ENCODE measurements at regions not wholly inside any gene's neighbourhood (a gene's known extent, or its start where the extent isn't known, plus 50 kb on each side); places are given as distances from the start of the nearest gene placed in this dataset.

- H3K27ac Mint-ChIP-seq (ENCODE audit: low read depth), result no peak overlapping the region
- no peaks in the 10 kb centered on the region for H3K4me1 Mint-ChIP-seq
- DNase-seq (ENCODE audit: low spot score in 2 of 2) (no peak), ATAC-seq (replicated peaks; ENCODE audit: extremely low read depth, poor library complexity, severe bottlenecking) (no peak)
- H3K36me3 Mint-ChIP-seq (ENCODE audit: insufficient read depth), result no peaks in the 10 kb centered on the region
- H3K4me3 Mint-ChIP-seq, result no peak overlapping the region
- no peaks in the 10 kb centered on the region for H3K9me3 Mint-ChIP-seq
- peaks cover 10% of the 10 kb centered on the region for H3K27me3 Mint-ChIP-seq
Observed at GRCh38 chr2:67663776-67664175, 266.6 kb downstream of the ETAA1 start.

GRCh38 chr2:67666386-67667053 lies 269.4 kb downstream of the ETAA1 start:
- no peak overlapping the region for H3K27ac Mint-ChIP-seq (ENCODE audit: low read depth)
- H3K4me1 Mint-ChIP-seq, result no peaks in the 10 kb centered on the region
- H3K9me3 Mint-ChIP-seq, result no peaks in the 10 kb centered on the region
- H3K4me3 Mint-ChIP-seq, result no peak overlapping the region
- ATAC-seq (replicated peaks; ENCODE audit: extremely low read depth, poor library complexity, severe bottlenecking), result no peak
- DNase-seq (ENCODE audit: low spot score in 2 of 2), result no peak
- no peaks in the 10 kb centered on the region for H3K27me3 Mint-ChIP-seq
- H3K36me3 Mint-ChIP-seq (ENCODE audit: insufficient read depth), result no peaks in the 10 kb centered on the region

GRCh38 chr2:67667054-67667908 lies 270.1 kb downstream of the ETAA1 start:
- Mint-ChIP-seq H3K36me3 (ENCODE audit: insufficient read depth) (no peaks in the 10 kb centered on the region), H3K9me3 (no peaks in the 10 kb centered on the region), H3K27me3 (no peaks in the 10 kb centered on the region), H3K4me1 (no peaks in the 10 kb centered on the region), H3K4me3 (no peak overlapping the region), H3K27ac (ENCODE audit: low read depth) (no peak overlapping the region)
- DNase-seq (ENCODE audit: low spot score in 2 of 2) (no peak), ATAC-seq (replicated peaks; ENCODE audit: extremely low read depth, poor library complexity, severe bottlenecking) (no peak)

GRCh38 chr2:67668538-67668937 lies 271.4 kb downstream of the ETAA1 start:
- no peaks in the 10 kb centered on the region for H3K27me3 Mint-ChIP-seq
- DNase-seq (ENCODE audit: low spot score in 2 of 2) (no peak), ATAC-seq (replicated peaks; ENCODE audit: extremely low read depth, poor library complexity, severe bottlenecking) (no peak)
- no peak overlapping the region for H3K27ac Mint-ChIP-seq (ENCODE audit: low read depth)
- H3K4me3 Mint-ChIP-seq, result no peak overlapping the region
- no peaks in the 10 kb centered on the region for H3K36me3 Mint-ChIP-seq (ENCODE audit: insufficient read depth)
- H3K9me3 Mint-ChIP-seq, result no peaks in the 10 kb centered on the region
- no peaks in the 10 kb centered on the region for H3K4me1 Mint-ChIP-seq

GRCh38 chr2:67669168-67669567 lies 272.0 kb downstream of the ETAA1 start:
- no peak overlapping the region for H3K27ac Mint-ChIP-seq (ENCODE audit: low read depth)
- ATAC-seq (replicated peaks; ENCODE audit: extremely low read depth, poor library complexity, severe bottlenecking), result no peak
- no peaks in the 10 kb centered on the region for H3K27me3 Mint-ChIP-seq
- DNase-seq (ENCODE audit: low spot score in 2 of 2), result no peak
- H3K36me3 Mint-ChIP-seq (ENCODE audit: insufficient read depth), result no peaks in the 10 kb centered on the region
- no peaks in the 10 kb centered on the region for H3K9me3 Mint-ChIP-seq
- no peak overlapping the region for H3K4me3 Mint-ChIP-seq
- H3K4me1 Mint-ChIP-seq, result no peaks in the 10 kb centered on the region

GRCh38 chr2:67669766-67670165 lies 272.6 kb downstream of the ETAA1 start:
- H3K9me3 Mint-ChIP-seq, result no peaks in the 10 kb centered on the region
- H3K36me3 Mint-ChIP-seq (ENCODE audit: insufficient read depth), result no peaks in the 10 kb centered on the region
- no peaks in the 10 kb centered on the region for H3K4me1 Mint-ChIP-seq
- H3K27me3 Mint-ChIP-seq, result no peaks in the 10 kb centered on the region
- H3K4me3 Mint-ChIP-seq, result no peak overlapping the region
- ATAC-seq (replicated peaks; ENCODE audit: extremely low read depth, poor library complexity, severe bottlenecking) (no peak), DNase-seq (ENCODE audit: low spot score in 2 of 2) (no peak)
- no peak overlapping the region for H3K27ac Mint-ChIP-seq (ENCODE audit: low read depth)

- Mint-ChIP-seq H3K9me3 (no peaks in the 10 kb centered on the region), H3K27ac (ENCODE audit: low read depth) (no peak overlapping the region), H3K4me3 (no peak overlapping the region), H3K27me3 (no peaks in the 10 kb centered on the region), H3K4me1 (no peaks in the 10 kb centered on the region), H3K36me3 (ENCODE audit: insufficient read depth) (no peaks in the 10 kb centered on the region)
- no peak for DNase-seq (ENCODE audit: low spot score in 2 of 2)
- no peak for ATAC-seq (replicated peaks; ENCODE audit: extremely low read depth, poor library complexity, severe bottlenecking)
Observed at GRCh38 chr2:67670747-67671183, 273.6 kb downstream of the ETAA1 start.

- H3K9me3 Mint-ChIP-seq, result no peaks in the 10 kb centered on the region
- H3K4me1 Mint-ChIP-seq, result no peaks in the 10 kb centered on the region
- H3K4me3 Mint-ChIP-seq, result no peak overlapping the region
- H3K27me3 Mint-ChIP-seq, result no peaks in the 10 kb centered on the region
- no peak for ATAC-seq (replicated peaks; ENCODE audit: extremely low read depth, poor library complexity, severe bottlenecking)
- no peaks in the 10 kb centered on the region for H3K36me3 Mint-ChIP-seq (ENCODE audit: insufficient read depth)
- no peak overlapping the region for H3K27ac Mint-ChIP-seq (ENCODE audit: low read depth)
- DNase-seq (ENCODE audit: low spot score in 2 of 2), result no peak
Observed at GRCh38 chr2:67671464-67672450, 274.6 kb downstream of the ETAA1 start.

- peaks cover 6% of the 10 kb centered on the region for H3K9me3 Mint-ChIP-seq
- no peak overlapping the region for H3K4me3 Mint-ChIP-seq
- no peaks in the 10 kb centered on the region for H3K4me1 Mint-ChIP-seq
- no peak for ATAC-seq (replicated peaks; ENCODE audit: extremely low read depth, poor library complexity, severe bottlenecking)
- peaks cover 4% of the 10 kb centered on the region for H3K27me3 Mint-ChIP-seq
- no peak for DNase-seq (ENCODE audit: low spot score in 2 of 2)
- no peaks in the 10 kb centered on the region for H3K36me3 Mint-ChIP-seq (ENCODE audit: insufficient read depth)
- no peak overlapping the region for H3K27ac Mint-ChIP-seq (ENCODE audit: low read depth)
Observed at GRCh38 chr2:67674668-67675067, 277.5 kb downstream of the ETAA1 start.

GRCh38 chr2:67684991-67685390 lies 287.9 kb downstream of the ETAA1 start:
- Mint-ChIP-seq H3K4me3 (no peak overlapping the region), H3K4me1 (no peaks in the 10 kb centered on the region)

GRCh38 chr2:67686254-67686653 lies 289.1 kb downstream of the ETAA1 start:
- Mint-ChIP-seq H3K4me1 (no peaks in the 10 kb centered on the region), H3K27ac (ENCODE audit: low read depth) (no peak overlapping the region), H3K36me3 (ENCODE audit: insufficient read depth) (no peaks in the 10 kb centered on the region), H3K27me3 (peaks cover 9% of the 10 kb centered on the region), H3K9me3 (peaks cover 6% of the 10 kb centered on the region), H3K4me3 (no peak overlapping the region)
- DNase-seq (ENCODE audit: low spot score in 2 of 2), result no peak
- ATAC-seq (replicated peaks; ENCODE audit: extremely low read depth, poor library complexity, severe bottlenecking), result no peak

More at GRCh38 chr2:67684991-67685390, 287.9 kb downstream of the ETAA1 start:
- ATAC-seq (replicated peaks; ENCODE audit: extremely low read depth, poor library complexity, severe bottlenecking) (no peak), DNase-seq (ENCODE audit: low spot score in 2 of 2) (no peak)
- Mint-ChIP-seq H3K9me3 (peaks cover 6% of the 10 kb centered on the region), H3K27me3 (peaks cover 11% of the 10 kb centered on the region), H3K27ac (ENCODE audit: low read depth) (no peak overlapping the region), H3K36me3 (ENCODE audit: insufficient read depth) (no peaks in the 10 kb centered on the region)

- Mint-ChIP-seq H3K27ac (ENCODE audit: low read depth) (no peak overlapping the region), H3K9me3 (peaks cover 6% of the 10 kb centered on the region), H3K36me3 (ENCODE audit: insufficient read depth) (no peaks in the 10 kb centered on the region), H3K4me3 (no peak overlapping the region), H3K4me1 (no peaks in the 10 kb centered on the region), H3K27me3 (peaks cover 22% of the 10 kb centered on the region)
- DNase-seq (ENCODE audit: low spot score in 2 of 2), result no peak
- no peak for ATAC-seq (replicated peaks; ENCODE audit: extremely low read depth, poor library complexity, severe bottlenecking)
Observed at GRCh38 chr2:67689186-67689585, 292.1 kb downstream of the ETAA1 start.
